ENCODE measurements at regions not wholly inside any gene's neighbourhood (a gene's known extent, or its start where the extent isn't known, plus 50 kb on each side); places are given as distances from the start of the nearest gene placed in this dataset.

GRCh38 chr5:88662846-88663245 lies 220.1 kb downstream of the MEF2C start:
- intact Hi-C loops (cut with micrococcal nuclease; ENCODE audit: unreplicated experiment) (no loop called here), in situ Hi-C loops (cut with HindIII; ENCODE audit: extremely low pct_ligation_motif_present, low pct_unique_long_range_greater_than_20kb) (no loop called here)
- H3K9me3 ChIP-seq (ENCODE audit: low read length): no peaks in the 10 kb centered on the region
- no peak for ATAC-seq
- WGBS (ENCODE audit: low lambda C conversion rate): 2% methylated on average over 6 of the region's 6 CpGs
- H3K27ac ChIP-seq (ENCODE audit: extremely low read length, insufficient read depth, low read length): no peak overlapping the region
- no TSS peak for BruUV-seq (replicated peaks)
- CTCF ChIA-PET (ENCODE audit: low intra/inter-chr PET ratio, low total read pairs): no interaction called here
- no peaks in the 10 kb centered on the region for H4K20me1 ChIP-seq (ENCODE audit: insufficient read depth, low read length)
- DNase-seq (ENCODE audit: low spot score): no peak
- H3K36me3 ChIP-seq (replicated peaks in 1 of 2; ENCODE audit: control insufficient read depth in 1 of 2, insufficient read depth in 2 of 2, low read length in 2 of 2): no peaks in the 10 kb centered on the region
- TF ChIP-seq DNMT1 (CRISPR knock-in tag; IDR thresholded peaks at IDR 0.05): no peak
- no peak for TF ChIP-seq ADNP (CRISPR knock-in tag; IDR thresholded peaks at IDR 0.05)
- no peak for TF ChIP-seq ZEB1 (IDR thresholded peaks at IDR 0.05; ENCODE audit: insufficient replicate concordance, low read depth)
- TF ChIP-seq ZNF788 (CRISPR knock-in tag; IDR thresholded peaks at IDR 0.05; ENCODE audit: borderline replicate concordance): no peak
- no peak overlapping the region for H3K4me2 ChIP-seq (ENCODE audit: low read depth, low read length)
- H3K4me3 ChIP-seq (replicated peaks in 1 of 3; ENCODE audit: insufficient read depth in 1 of 3, low read depth in 2 of 3, low read length in 3 of 3): no peak overlapping the region
- no peak overlapping the region for H2AFZ ChIP-seq (ENCODE audit: low read length)
- POLR2A ChIA-PET: no interaction called here
- no peak for FAIRE-seq
- H3K79me2 ChIP-seq (ENCODE audit: insufficient read depth, low read length): no peaks in the 10 kb centered on the region
- peaks cover 15% of the 10 kb centered on the region; the same call in 1 of the 2 replicates for H3K4me1 ChIP-seq (ENCODE audit: insufficient read depth, low read length)
- H3K27me3 ChIP-seq (ENCODE audit: control insufficient read depth in 1 of 2, insufficient read depth in 2 of 2, low read length in 2 of 2): peaks cover 4 to 17% of the 10 kb centered on the region in 2 experiments; a peak in 4 of 5 replicates
- no peak overlapping the region for H3K9ac ChIP-seq (ENCODE audit: insufficient read depth, low read depth, low read length)

DNA sequence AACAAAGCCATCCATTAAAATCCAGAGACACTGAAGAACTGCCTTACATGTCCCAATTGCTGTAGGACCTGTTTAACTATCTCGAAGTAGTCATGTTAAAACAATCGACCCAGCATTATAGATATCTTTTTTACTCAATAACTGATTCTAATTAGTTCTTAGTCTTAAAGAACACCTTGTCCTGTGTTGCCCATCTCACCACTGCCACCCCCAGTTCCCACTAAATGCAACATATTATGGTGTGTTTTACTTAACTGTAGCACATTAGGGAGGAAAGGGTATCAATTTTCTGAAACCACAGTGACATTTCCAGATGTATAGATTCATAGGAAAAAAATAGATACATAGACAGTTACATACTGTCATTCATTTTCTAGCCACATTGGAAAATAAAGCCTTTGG lies 221.2 kb downstream of the MEF2C start:
- no peak for FAIRE-seq
- TF ChIP-seq ZNF687 (CRISPR knock-in tag; IDR thresholded peaks at IDR 0.05) (no peak), ZNF644 (CRISPR knock-in tag; IDR thresholded peaks at IDR 0.05; ENCODE audit: low read depth) (no peak), ZNF207 (IDR thresholded peaks at IDR 0.05; ENCODE audit: borderline replicate concordance) (no peak), FOSL2 (CRISPR knock-in tag; IDR thresholded peaks at IDR 0.05) (no peak), ZNF619 (CRISPR knock-in tag; IDR thresholded peaks at IDR 0.05) (no peak), HDAC2 (CRISPR knock-in tag; IDR thresholded peaks at IDR 0.05) (no peak), CHCHD3 (CRISPR knock-in tag; IDR thresholded peaks at IDR 0.05) (no peak), HIVEP1 (CRISPR knock-in tag; IDR thresholded peaks at IDR 0.05) (no peak), GATAD1 (CRISPR knock-in tag; IDR thresholded peaks at IDR 0.05) (no peak), RARA (CRISPR knock-in tag; IDR thresholded peaks at IDR 0.05) (no peak)
- TF ChIP-seq, protein P1, sequence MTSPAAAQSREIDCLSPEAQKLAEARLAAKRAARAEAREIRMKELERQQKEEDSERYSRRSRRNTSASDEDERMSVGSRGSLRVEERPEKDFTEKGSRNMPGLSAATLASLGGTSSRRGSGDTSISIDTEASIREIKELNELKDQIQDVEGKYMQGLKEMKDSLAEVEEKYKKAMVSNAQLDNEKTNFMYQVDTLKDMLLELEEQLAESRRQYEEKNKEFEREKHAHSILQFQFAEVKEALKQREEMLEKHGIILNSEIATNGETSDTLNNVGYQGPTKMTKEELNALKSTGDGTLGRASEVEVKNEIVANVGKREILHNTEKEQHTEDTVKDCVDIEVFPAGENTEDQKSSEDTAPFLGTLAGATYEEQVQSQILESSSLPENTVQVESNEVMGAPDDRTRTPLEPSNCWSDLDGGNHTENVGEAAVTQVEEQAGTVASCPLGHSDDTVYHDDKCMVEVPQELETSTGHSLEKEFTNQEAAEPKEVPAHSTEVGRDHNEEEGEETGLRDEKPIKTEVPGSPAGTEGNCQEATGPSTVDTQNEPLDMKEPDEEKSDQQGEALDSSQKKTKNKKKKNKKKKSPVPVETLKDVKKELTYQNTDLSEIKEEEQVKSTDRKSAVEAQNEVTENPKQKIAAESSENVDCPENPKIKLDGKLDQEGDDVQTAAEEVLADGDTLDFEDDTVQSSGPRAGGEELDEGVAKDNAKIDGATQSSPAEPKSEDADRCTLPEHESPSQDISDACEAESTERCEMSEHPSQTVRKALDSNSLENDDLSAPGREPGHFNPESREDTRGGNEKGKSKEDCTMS (CRISPR knock-in tag; conservative IDR thresholded peaks at IDR 0.05): no peak

More for the DNA sequence above, 221.2 kb downstream of the MEF2C start:
- H3K4me1 ChIP-seq (ENCODE audit: insufficient read depth, low read length): peaks cover 5% of the 10 kb centered on the region; the same call in 1 of the 2 replicates
- DNase-seq (ENCODE audit: low spot score) (no peak), ATAC-seq (no peak)
- no TSS peak for BruUV-seq (replicated peaks)
- in situ Hi-C loops (cut with HindIII; ENCODE audit: extremely low pct_ligation_motif_present, low pct_unique_long_range_greater_than_20kb) (no loop called here), intact Hi-C loops (cut with micrococcal nuclease; ENCODE audit: unreplicated experiment) (no loop called here)
- peaks cover 0 to 7% of the 10 kb centered on the region in 2 experiments; a peak in 2 of 5 replicates for H3K27me3 ChIP-seq (ENCODE audit: control insufficient read depth in 1 of 2, insufficient read depth in 2 of 2, low read length in 2 of 2)
- no peak overlapping the region for H3K4me3 ChIP-seq (replicated peaks in 1 of 3; ENCODE audit: insufficient read depth in 1 of 3, low read depth in 2 of 3, low read length in 3 of 3)
- no peaks in the 10 kb centered on the region for H4K20me1 ChIP-seq (ENCODE audit: insufficient read depth, low read length)
- H2AFZ ChIP-seq (ENCODE audit: low read length): no peak overlapping the region
- no peaks in the 10 kb centered on the region for H3K79me2 ChIP-seq (ENCODE audit: insufficient read depth, low read length)
- CTCF ChIA-PET (ENCODE audit: low intra/inter-chr PET ratio, low total read pairs): no interaction called here
- WGBS (ENCODE audit: low lambda C conversion rate): 0% methylated on average over 2 of the region's 2 CpGs
- H3K9me3 ChIP-seq (ENCODE audit: low read length): no peaks in the 10 kb centered on the region
- H3K36me3 ChIP-seq (replicated peaks in 1 of 2; ENCODE audit: control insufficient read depth in 1 of 2, insufficient read depth in 2 of 2, low read length in 2 of 2): no peaks in the 10 kb centered on the region
- no peak overlapping the region for H3K9ac ChIP-seq (ENCODE audit: insufficient read depth, low read depth, low read length)
- POLR2A ChIA-PET: no interaction called here
- H3K27ac ChIP-seq (ENCODE audit: extremely low read length, insufficient read depth, low read length): no peak overlapping the region
- H3K4me2 ChIP-seq (ENCODE audit: low read depth, low read length): no peak overlapping the region
